ENCODE measurements at regions not wholly inside any gene's neighbourhood (a gene's known extent, or its start where the extent isn't known, plus 50 kb on each side); places are given as distances from the start of the nearest gene placed in this dataset.

- dilution Hi-C loops (cut with MboI; ENCODE audit: extremely low pct_ligation_motif_present, low sequenced_read_pairs) (no loop called here), intact Hi-C loops (cut with micrococcal nuclease) (no loop called here)
Measured at GRCh38 chr2:97348841-97349240, 235.9 kb downstream of the ANKRD36 start.

More at GRCh38 chr2:97348841-97349240, 235.9 kb downstream of the ANKRD36 start:
- H3K4me3 ChIP-seq (replicated peaks in 1 of 3; ENCODE audit: insufficient read depth in 1 of 3, low read depth in 1 of 3, low read length in 3 of 3): no peak overlapping the region
- ChIA-PET POLR2A (no interaction called here), CTCF (interaction anchor here (0.8 kb wide), 1 partner anchor 9 kb away, joined by 3 read pairs; no protein-coding TSS in a partner anchor)
- TF ChIP-seq FOS (IDR thresholded peaks at IDR 0.05; ENCODE audit: borderline replicate concordance, insufficient read depth, low read length): no peak
- TF ChIP-seq POLR2AphosphoS5 (IDR thresholded peaks at IDR 0.05; ENCODE audit: insufficient read depth, low read depth, low read length): no peak
- no peak for TF ChIP-seq CTCF (IDR thresholded peaks at IDR 0.05; ENCODE audit: extremely low read depth in 1 of 2, insufficient read depth in 1 of 2, low read depth in 1 of 2, low read length in 2 of 2)
- TF ChIP-seq GATA2 (IDR thresholded peaks at IDR 0.05; ENCODE audit: insufficient read depth, insufficient read length, low read depth, low read length): no peak
- no peak for TF ChIP-seq MYC (IDR thresholded peaks at IDR 0.05; ENCODE audit: low read depth, low read length)
- no peak for TF ChIP-seq JUN (IDR thresholded peaks at IDR 0.05; ENCODE audit: borderline replicate concordance, insufficient read depth, insufficient read length, low read depth)
- no peak for TF ChIP-seq EZH2 (IDR thresholded peaks at IDR 0.05; ENCODE audit: borderline replicate concordance, low read depth, low read length, severe bottlenecking)
- H3K9ac ChIP-seq (replicated peaks; ENCODE audit: extremely low read depth, insufficient read depth, low read length): no peak overlapping the region
- no peaks in the 10 kb centered on the region for H4K20me1 ChIP-seq (replicated peaks; ENCODE audit: control insufficient read depth, extremely low read depth, insufficient read depth, low read length)
- no peak overlapping the region for H3K27ac ChIP-seq (ENCODE audit: insufficient read depth, low read depth, low read length)
- BruUV-seq (replicated peaks): no TSS peak
- no peak for FAIRE-seq
- no peaks in the 10 kb centered on the region for H3K4me1 ChIP-seq (ENCODE audit: control insufficient read depth, extremely low read depth, insufficient read depth, low read length)
- no peaks in the 10 kb centered on the region for H3K36me3 ChIP-seq (ENCODE audit: control insufficient read depth in 2 of 2, extremely low read depth in 1 of 2, insufficient read depth in 2 of 2, low read length in 2 of 2)
- H3K9me3 ChIP-seq (replicated peaks; ENCODE audit: control insufficient read depth, insufficient read depth, low read length): no peaks in the 10 kb centered on the region
- H3K9me1 ChIP-seq (replicated peaks; ENCODE audit: control insufficient read depth, extremely low read depth, insufficient read depth, low read length): no peaks in the 10 kb centered on the region
- H2AFZ ChIP-seq (ENCODE audit: low read depth, low read length): no peak overlapping the region
- DNase-seq (ENCODE audit: low read depth, low spot score): no peak
- H3K79me2 ChIP-seq (ENCODE audit: control insufficient read depth, insufficient read depth, low read length): no peaks in the 10 kb centered on the region
- no peak overlapping the region for H3K4me2 ChIP-seq (ENCODE audit: insufficient read depth, low read length)
- H3K27me3 ChIP-seq (ENCODE audit: control insufficient read depth in 2 of 2, insufficient read depth in 2 of 2, low read length in 2 of 2): peaks cover 16 to 39% of the 10 kb centered on the region in 2 experiments

All from endothelial cell of umbilical vein (primary cell).